ENCODE measurements at regions not wholly inside any gene's neighbourhood (a gene's known extent, or its start where the extent isn't known, plus 50 kb on each side); places are given as distances from the start of the nearest gene placed in this dataset.

DNA sequence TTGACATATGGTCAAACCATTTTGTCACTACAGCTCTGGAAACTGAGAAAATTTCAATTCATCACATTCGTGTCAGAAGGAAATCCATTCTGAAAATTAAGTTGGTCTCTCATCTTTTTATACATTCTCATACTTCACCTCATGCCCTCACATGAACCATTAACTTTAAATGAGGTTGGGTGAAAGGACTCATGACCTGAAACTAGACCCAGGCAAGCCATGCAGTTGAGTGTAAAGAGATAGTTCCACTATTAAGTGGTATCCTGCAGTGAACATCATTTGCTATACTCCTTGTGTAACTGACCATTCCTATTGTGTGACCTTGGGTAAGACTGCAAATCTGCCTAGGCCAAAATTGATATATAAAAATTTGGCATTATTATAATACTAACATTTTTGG is 299.6 kb upstream of the GRIN3A start:
- no peaks in the 10 kb centered on the region for H3K9me3 ChIP-seq (ENCODE audit: insufficient read depth in 2 of 2, low read depth in 1 of 2, low read length in 1 of 2)
- CTCF ChIA-PET (ENCODE audit: partially characterized antibody), result no interaction called here

More for the DNA sequence above, 299.6 kb upstream of the GRIN3A start:
- Histone ChIP-seq H2BK20ac (ENCODE audit: low read length) (no peak overlapping the region), H3K4me3 (ENCODE audit: extremely low read depth in 1 of 4, insufficient read depth in 2 of 4, low read depth in 3 of 4, low read length in 4 of 4) (no peak overlapping the region), H2BK5ac (ENCODE audit: low read depth, low read length) (no peak overlapping the region), H2BK12ac (ENCODE audit: low read depth, low read length) (no peak overlapping the region), H3K23me2 (ENCODE audit: low read depth, low read length) (no peaks in the 10 kb centered on the region), H3K4ac (replicated peaks; ENCODE audit: insufficient read length, low read depth, low read length) (no peak overlapping the region), H3K9ac (replicated peaks in 1 of 4; ENCODE audit: extremely low read depth in 1 of 4, low read depth in 3 of 4, low read length in 3 of 4) (no peak overlapping the region), H3K36me3 (ENCODE audit: control insufficient read depth in 2 of 4, insufficient read depth in 4 of 4, low read length in 3 of 4) (no peaks in the 10 kb centered on the region), H4K8ac (ENCODE audit: extremely low read depth, insufficient read depth, low read length) (no peak overlapping the region), H2BK15ac (ENCODE audit: low read length) (no peak overlapping the region), H3K23ac (ENCODE audit: insufficient read length) (no peak overlapping the region), H3K18ac (ENCODE audit: extremely low read depth, low read length) (no peak overlapping the region), H4K91ac (replicated peaks; ENCODE audit: insufficient read length, low read length) (no peak overlapping the region), H3K56ac (replicated peaks; ENCODE audit: insufficient read length, low read depth, low read length) (no peak overlapping the region), H3K14ac (ENCODE audit: insufficient read length) (no peak overlapping the region), H2AFZ (ENCODE audit: low read length) (no peak overlapping the region), H3K79me1 (ENCODE audit: low read depth, low read length) (no peaks in the 10 kb centered on the region), H4K5ac (ENCODE audit: insufficient read length, low read depth, low read length) (no peak overlapping the region), H3K27ac (ENCODE audit: low read depth, low read length) (no peak overlapping the region), H4K20me1 (replicated peaks in 1 of 2; ENCODE audit: control insufficient read depth in 1 of 2, insufficient read depth in 2 of 2, low read length in 2 of 2) (no peaks in the 10 kb centered on the region), H3K4me1 (replicated peaks in 1 of 4; ENCODE audit: control insufficient read depth in 3 of 4, insufficient read depth in 4 of 4, low read length in 3 of 4) (no peaks in the 10 kb centered on the region; a peak in 1 of 7 replicates), H2BK120ac (replicated peaks; ENCODE audit: low read depth, low read length) (no peak overlapping the region), H2AK5ac (ENCODE audit: low read depth, low read length) (no peak overlapping the region), H3K79me2 (ENCODE audit: control insufficient read depth in 1 of 2, insufficient read depth in 2 of 2, low read length in 2 of 2) (no peaks in the 10 kb centered on the region), H3K4me2 (ENCODE audit: insufficient read depth in 1 of 2, low read depth in 2 of 2, low read length in 2 of 2) (no peak overlapping the region), H3K27me3 (replicated peaks in 1 of 4; ENCODE audit: control insufficient read depth in 3 of 4, extremely low read depth in 1 of 4, insufficient read depth in 3 of 4, low read length in 3 of 4) (no peaks in the 10 kb centered on the region)
- DNase-seq (ENCODE audit: low read depth in 1 of 2, low spot score in 2 of 2) (no peak), FAIRE-seq (no peak)
- POLR2A ChIA-PET (ENCODE audit: partially characterized antibody), result no interaction called here
- WGBS, 2 experiments (ENCODE audit: extremely low coverage in 1 of 2, insufficient coverage in 1 of 2, insufficient read length in 1 of 2, insufficient replicate concordance in 2 of 2, low coverage in 1 of 2, low lambda C conversion rate in 2 of 2, missing lambda C conversion rate in 1 of 2), result 88% methylated on average over 1 of the region's 1 CpG; no CpG with 5 or more reads in 1 of the 2 experiments
- TF ChIP-seq HDAC6 (IDR thresholded peaks at IDR 0.05; ENCODE audit: low read depth, low read length), result no peak
- no peak for TF ChIP-seq TEAD4 (IDR thresholded peaks at IDR 0.05; ENCODE audit: low read depth, low read length)
- TF ChIP-seq GABPA (IDR thresholded peaks at IDR 0.05; ENCODE audit: borderline replicate concordance, insufficient read depth, low read length), result no peak
- TF ChIP-seq KDM5A (IDR thresholded peaks at IDR 0.05; ENCODE audit: low read length), result no peak
- no peak for TF ChIP-seq SIRT6 (IDR thresholded peaks at IDR 0.05; ENCODE audit: low read length)
- no peak for TF ChIP-seq SUZ12 (IDR thresholded peaks at IDR 0.05; ENCODE audit: low read length)
- TF ChIP-seq, protein P1, sequence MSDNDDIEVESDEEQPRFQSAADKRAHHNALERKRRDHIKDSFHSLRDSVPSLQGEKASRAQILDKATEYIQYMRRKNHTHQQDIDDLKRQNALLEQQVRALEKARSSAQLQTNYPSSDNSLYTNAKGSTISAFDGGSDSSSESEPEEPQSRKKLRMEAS (IDR thresholded peaks at IDR 0.05), result no peak
- no peak for TF ChIP-seq CREB1 (IDR thresholded peaks at IDR 0.05)
- no peak for TF ChIP-seq SP1 (IDR thresholded peaks at IDR 0.05; ENCODE audit: low read depth, low read length)
- no peak for TF ChIP-seq TAF1 (IDR thresholded peaks at IDR 0.05; ENCODE audit: low read depth, low read length)

All from H1 (cell line).